Urinary bladder (tissue), 3 donors: ENCODE measurements at regions not wholly inside any gene's neighbourhood (a gene's known extent, or its start where the extent isn't known, plus 50 kb on each side); places are given as distances from the start of the nearest gene placed in this dataset.
"Not testable (repeated sequence)": the region's sequence is repeated elsewhere in the genome, so short reads cannot be mapped to it uniquely, and the experiment has no call there.

Experiments
- DNase-seq: peaks from one replicate; pipeline ENCODE4 v3.0.0-alpha.2; 2015; ENCODE audit errors: extremely low spot score
- H3K27ac ChIP-seq: one replicate; pipeline ENCODE4 v1.5.1; 2013; ENCODE audit warnings: low read depth, mild to moderate bottlenecking, moderate library complexity
- H3K36me3 ChIP-seq: one replicate; pipeline ENCODE4 v1.6.1; 2013; ENCODE audit warnings: mild to moderate bottlenecking, moderate library complexity; ENCODE audit not compliant: insufficient read depth
- H3K4me1 ChIP-seq: one replicate; pipeline ENCODE4 v1.6.1; 2013; ENCODE audit warnings: mild to moderate bottlenecking, moderate library complexity; ENCODE audit not compliant: insufficient read depth
- H3K4me3 ChIP-seq: one replicate; pipeline ENCODE4 v1.5.1; 2013; ENCODE audit warnings: low read depth, low read length
- WGBS: extraction: QIAGEN DNeasy Blood & Tissue Kit; methylation state at CpG from one replicate; pipeline ENCODE4 v1.1.7; 2013; 5-methylcytosine and 5-hydroxymethylcytosine counted together
- donor health status: healthy with polysubstance abuse.
- donor health status: healthy.

DNA sequence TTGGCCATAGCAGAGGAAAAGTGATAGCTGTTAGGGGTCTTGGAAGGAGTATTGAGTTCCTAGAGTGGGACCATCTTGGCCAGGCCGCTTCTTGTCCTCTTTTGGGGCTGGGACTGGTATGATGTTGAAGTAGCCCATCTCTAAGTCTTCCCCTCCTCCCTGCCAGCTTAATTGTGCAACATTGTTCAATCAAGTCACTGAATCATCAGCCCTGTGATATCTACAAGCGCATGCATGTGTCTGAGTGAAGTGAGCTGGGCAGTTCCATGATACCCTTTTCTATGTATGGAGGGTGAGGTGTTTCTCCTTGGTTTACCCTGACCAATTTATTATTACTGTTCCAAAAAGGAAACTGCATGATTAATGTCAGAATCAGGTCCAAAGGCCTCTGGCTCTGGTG is 112.2 kb downstream of the C9orf152 start:
- H3K4me1 ChIP-seq: no peaks in the 10 kb centered on the region
- H3K27ac ChIP-seq: no peak overlapping the region
- H3K4me3 ChIP-seq: no peak overlapping the region
- DNase-seq: no peak
- 98% methylated on average over 2 of the region's 2 CpGs for WGBS
- H3K36me3 ChIP-seq: no peaks in the 10 kb centered on the region

DNA sequence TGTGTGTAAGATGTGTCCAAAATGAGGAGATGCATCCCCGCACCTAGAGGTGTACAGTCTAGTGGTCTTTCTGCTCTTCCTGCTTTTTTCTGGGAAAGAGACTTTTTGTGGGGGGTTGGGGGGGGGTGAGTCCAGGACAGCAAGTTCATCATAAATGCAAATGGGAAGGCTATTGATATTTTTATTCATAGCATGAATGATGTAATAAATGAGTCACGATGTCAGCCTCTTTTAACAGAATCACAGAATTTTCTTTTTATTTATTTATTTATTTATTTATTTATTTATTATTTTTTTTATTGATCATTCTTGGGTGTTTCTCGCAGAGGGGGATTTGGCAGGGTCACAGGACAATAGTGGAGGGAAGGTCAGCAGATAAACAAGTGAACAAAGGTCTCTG is 111.3 kb downstream of the C9orf152 start:
- not testable (repeated sequence) for DNase-seq, H3K4me1 ChIP-seq, H3K36me3 ChIP-seq, H3K27ac ChIP-seq, H3K4me3 ChIP-seq
- WGBS: 89% methylated on average over 3 of the region's 3 CpGs

DNA sequence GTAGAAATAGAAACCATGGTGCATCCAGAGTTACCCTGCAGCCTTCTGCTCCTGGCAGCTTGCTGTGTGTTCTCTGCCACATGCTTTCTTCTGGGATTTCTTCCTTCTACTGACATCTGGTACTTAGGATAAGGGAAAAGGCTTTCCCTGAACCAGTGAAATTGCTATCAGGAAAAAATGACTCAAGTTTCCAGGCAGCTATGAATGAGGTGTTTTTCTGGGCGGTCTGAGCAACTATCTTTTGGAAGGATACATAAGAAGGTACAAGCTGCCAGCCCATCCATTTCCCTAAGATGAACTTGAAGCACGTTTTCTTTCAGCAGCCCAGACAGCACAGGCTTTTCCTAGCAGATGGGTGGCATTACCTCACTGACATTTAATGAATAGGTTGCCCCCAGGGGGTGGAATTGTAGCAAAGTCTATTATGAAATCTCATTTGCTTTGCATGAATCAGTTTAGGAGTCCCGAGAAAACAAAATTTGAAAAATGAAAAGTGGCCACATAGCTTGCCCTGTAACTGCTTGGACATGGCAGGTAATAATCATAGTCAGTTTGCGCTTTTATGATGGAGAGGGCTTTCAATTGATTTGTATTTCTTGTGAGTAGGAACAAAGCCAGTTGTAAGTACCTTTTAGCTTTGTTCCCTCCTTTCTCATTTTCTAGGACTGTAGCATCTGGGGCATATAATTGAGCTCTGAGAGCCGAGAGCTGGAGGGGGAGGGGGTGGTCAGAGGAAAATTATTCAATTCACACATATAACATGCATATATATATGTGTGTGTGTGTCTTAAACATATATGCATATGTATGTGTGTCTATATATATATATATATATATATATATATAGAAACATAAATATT is 108.5 kb downstream of the C9orf152 start:
- no peak overlapping the region for H3K27ac ChIP-seq
- H3K4me3 ChIP-seq: no peak overlapping the region
- H3K36me3 ChIP-seq: no peaks in the 10 kb centered on the region
- 69% methylated on average over 5 of the region's 5 CpGs for WGBS
- DNase-seq: no peak
- no peaks in the 10 kb centered on the region for H3K4me1 ChIP-seq

DNA sequence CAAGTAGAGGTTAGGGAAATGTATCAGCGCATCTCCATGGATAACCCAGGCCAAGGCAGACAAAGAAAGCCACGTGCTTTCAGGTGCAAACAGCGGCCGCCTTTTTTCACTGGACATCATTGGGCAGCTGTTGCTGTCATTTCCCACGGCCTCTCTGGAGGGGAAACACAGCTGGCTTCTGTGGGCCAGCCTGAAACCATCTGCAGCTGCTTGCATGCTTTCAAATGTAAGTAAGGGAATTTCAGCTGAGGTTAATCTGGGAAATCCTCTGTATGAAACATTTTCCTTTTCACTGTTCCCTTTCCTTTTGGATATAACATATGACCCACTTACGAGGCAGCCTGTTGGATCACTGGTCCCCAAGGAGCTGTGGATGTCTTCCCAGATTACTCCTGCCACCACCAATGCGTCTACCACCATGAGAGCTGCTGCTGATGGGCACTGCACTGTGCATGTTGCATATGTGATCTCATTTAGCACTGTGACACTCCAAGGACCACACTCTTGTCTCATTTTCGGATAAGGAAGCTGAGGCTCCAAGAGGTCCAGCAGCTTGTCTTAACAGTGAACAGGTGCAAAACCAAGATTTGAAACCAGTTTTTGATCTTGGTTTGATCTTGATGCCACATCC is 106.3 kb downstream of the C9orf152 start:
- no peak overlapping the region for H3K4me3 ChIP-seq
- H3K4me1 ChIP-seq: no peaks in the 10 kb centered on the region
- 60% methylated on average over 8 of the region's 8 CpGs for WGBS
- DNase-seq: no peak
- H3K27ac ChIP-seq: no peak overlapping the region
- H3K36me3 ChIP-seq: no peaks in the 10 kb centered on the region

- Histone ChIP-seq H3K36me3 (no peaks in the 10 kb centered on the region), H3K27ac (no peak overlapping the region), H3K4me3 (no peak overlapping the region), H3K4me1 (no peaks in the 10 kb centered on the region)
- 79% methylated on average over 2 of the region's 2 CpGs for WGBS
- DNase-seq: no peak
These were observed 104.7 kb downstream of the C9orf152 start for GRCh38 chr9:110103257-110103656.

- no peak overlapping the region for H3K4me3 ChIP-seq
- H3K36me3 ChIP-seq: no peaks in the 10 kb centered on the region
- no peak for DNase-seq
- WGBS: 40% methylated on average over 5 of the region's 5 CpGs
- no peaks in the 10 kb centered on the region for H3K4me1 ChIP-seq
- H3K27ac ChIP-seq: peak overlapping the region; percentile 18
These were observed 103.6 kb downstream of the C9orf152 start for GRCh38 chr9:110104261-110104809.

GRCh38 chr9:110105107-110105506 is 102.9 kb downstream of the C9orf152 start:
- no peak for DNase-seq
- Histone ChIP-seq H3K36me3 (no peaks in the 10 kb centered on the region), H3K4me1 (no peaks in the 10 kb centered on the region), H3K27ac (no peak overlapping the region), H3K4me3 (no peak overlapping the region)
- 12% methylated on average over 2 of the region's 2 CpGs for WGBS

DNA sequence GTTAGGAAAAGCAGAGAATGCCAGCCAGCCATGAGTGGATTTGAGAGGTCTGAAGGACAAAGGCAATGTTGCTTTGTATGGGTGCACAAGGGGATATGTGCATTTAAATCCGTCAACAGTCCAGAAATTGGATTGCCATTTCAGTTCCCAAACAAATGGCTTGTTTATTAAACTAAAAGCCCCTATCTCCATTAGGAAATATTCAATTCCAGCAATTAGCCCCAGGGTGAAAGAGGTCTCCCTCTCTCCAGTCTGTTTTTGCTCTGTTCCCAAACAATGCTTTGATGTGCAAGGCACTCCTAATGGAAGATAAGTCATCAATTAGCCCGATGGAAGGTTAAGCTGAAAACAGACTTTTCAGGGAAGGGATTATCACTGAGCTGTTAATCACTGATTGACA is 101.3 kb downstream of the C9orf152 start:
- Histone ChIP-seq H3K4me1 (no peaks in the 10 kb centered on the region), H3K4me3 (no peak overlapping the region), H3K36me3 (no peaks in the 10 kb centered on the region), H3K27ac (no peak overlapping the region)
- no peak for DNase-seq
- 84% methylated on average over 2 of the region's 2 CpGs for WGBS

- no peaks in the 10 kb centered on the region for H3K4me1 ChIP-seq
- no peaks in the 10 kb centered on the region for H3K36me3 ChIP-seq
- no peak for DNase-seq
- H3K4me3 ChIP-seq: no peak overlapping the region
- 80% methylated on average over 7 of the region's 7 CpGs for WGBS
- H3K27ac ChIP-seq: no peak overlapping the region
These were observed 98.4 kb downstream of the C9orf152 start for GRCh38 chr9:110109333-110110092.

- Histone ChIP-seq H3K4me3 (no peak overlapping the region), H3K27ac (no peak overlapping the region), H3K4me1 (no peaks in the 10 kb centered on the region), H3K36me3 (no peaks in the 10 kb centered on the region)
- WGBS: 79% methylated on average over 2 of the region's 2 CpGs
- no peak for DNase-seq
These were observed 97.8 kb downstream of the C9orf152 start for GRCh38 chr9:110110154-110110553.

- Histone ChIP-seq H3K27ac (no peak overlapping the region), H3K4me1 (no peaks in the 10 kb centered on the region), H3K36me3 (no peaks in the 10 kb centered on the region), H3K4me3 (no peak overlapping the region)
- no peak for DNase-seq
- WGBS: 74% methylated on average over 3 of the region's 3 CpGs
These were observed 96.1 kb downstream of the C9orf152 start for GRCh38 chr9:110111868-110112267.

DNA sequence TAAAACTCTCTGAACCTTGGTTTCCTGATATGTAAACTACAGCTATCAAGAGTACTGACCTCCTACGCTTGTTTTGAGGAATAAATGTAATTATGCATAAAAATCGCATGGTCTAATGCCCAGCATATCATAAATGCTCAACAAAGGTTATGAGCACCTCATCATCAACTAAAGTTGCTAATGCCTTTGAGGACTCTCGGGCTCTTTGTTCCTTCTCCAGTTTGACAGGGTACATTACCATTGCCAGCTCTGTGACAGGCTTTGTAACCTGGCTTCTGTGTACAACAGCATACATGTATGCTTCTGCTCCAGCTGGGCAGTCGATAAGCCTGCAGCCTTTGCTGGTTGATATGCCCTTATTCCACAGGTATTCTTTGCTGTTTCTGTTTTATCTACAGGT is 95.2 kb downstream of the C9orf152 start:
- H3K36me3 ChIP-seq: no peaks in the 10 kb centered on the region
- H3K27ac ChIP-seq: no peak overlapping the region
- no peak for DNase-seq
- no peak overlapping the region for H3K4me3 ChIP-seq
- H3K4me1 ChIP-seq: no peaks in the 10 kb centered on the region
- 95% methylated on average over 4 of the region's 4 CpGs for WGBS

- Histone ChIP-seq H3K27ac (no peak overlapping the region), H3K36me3 (no peaks in the 10 kb centered on the region), H3K4me3 (no peak overlapping the region), H3K4me1 (no peaks in the 10 kb centered on the region)
- DNase-seq: no peak
- WGBS: 59% methylated on average over 10 of the region's 10 CpGs
These were observed 93.7 kb downstream of the C9orf152 start for GRCh38 chr9:110114086-110114858.
